IMR-90 (cell line): ENCODE measurements at regions not wholly inside any gene's neighbourhood (a gene's known extent, or its start where the extent isn't known, plus 50 kb on each side); places are given as distances from the start of the nearest gene placed in this dataset.

Source experiments
- ATAC-seq: fragments of 200-7000 bp; cut with Tn5 transposase; 2 replicates; pipeline ENCODE4 v1.9.1; 2020; ENCODE audit warnings: low read depth, mild to moderate bottlenecking, moderate library complexity
- BruUV-seq: library from RNA; stranded (reverse); fragments of 400-500 nt; replicated peaks from 2 replicates; lab custom pipeline; 2021; lab: Mats Ljungman, UMichigan
- CTCF ChIA-PET: fragments of 300-600 bp; formaldehyde crosslinking; extraction: SDS; loops from one replicate; lab custom pipeline; 2021; ENCODE audit warnings: antibody characterized with exemption; lab: Yijun Ruan, JAX
- POLR2A ChIA-PET: fragments of 300-600 bp; sonication (Branson Sonifier 250); formaldehyde crosslinking; loops from one replicate; lab custom pipeline; 2022; ENCODE audit warnings: antibody characterized with exemption; ENCODE audit not compliant: unreplicated experiment; lab: Charles Lee
- DNase-seq: peaks from one replicate; pipeline ENCODE4 v3.0.0; 2013
- H2AFZ ChIP-seq: replicated peaks from 2 replicates; pipeline ENCODE3; 2013; ENCODE audit warnings: low read length, mild to moderate bottlenecking; ENCODE audit not compliant: poor library complexity
- H2AK5ac ChIP-seq: 2 replicates; pipeline ENCODE4 v1.6.1; 2013; ENCODE audit warnings: low read depth, low read length, inconsistent platforms
- H2AK9ac ChIP-seq: replicated peaks from 2 replicates; pipeline ENCODE3; 2013; ENCODE audit warnings: mild to moderate bottlenecking, low read depth, low read length, moderate library complexity; ENCODE audit not compliant: poor library complexity
- H2BK120ac ChIP-seq: 2 replicates; pipeline ENCODE4 v1.6.1; 2013; ENCODE audit warnings: low read depth, low read length, inconsistent platforms
- H2BK15ac ChIP-seq: 3 replicates; pipeline ENCODE4 v1.6.1; 2013; ENCODE audit warnings: low read depth, low read length, inconsistent platforms
- H2BK20ac ChIP-seq: 2 replicates; pipeline ENCODE4 v1.6.1; 2013; ENCODE audit warnings: low read depth, mild to moderate bottlenecking, inconsistent platforms, low read length, moderate library complexity
- H2BK5ac ChIP-seq: 2 replicates; pipeline ENCODE4 v1.6.1; 2013; ENCODE audit warnings: mild to moderate bottlenecking, low read depth, low read length, inconsistent platforms; ENCODE audit not compliant: poor library complexity, severe bottlenecking
- H3K14ac ChIP-seq: replicated peaks from 2 replicates; pipeline ENCODE4 v1.6.1; 2013; ENCODE audit warnings: low read depth, low read length, inconsistent platforms
- H3K18ac ChIP-seq: 2 replicates; pipeline ENCODE4 v1.6.1; 2013; ENCODE audit warnings: low read depth, low read length, control low read depth
- H3K23ac ChIP-seq: 2 replicates; pipeline ENCODE4 v1.6.1; 2013; ENCODE audit warnings: low read depth, low read length, inconsistent platforms
- H3K27ac ChIP-seq: 2 replicates; pipeline ENCODE4 v1.5.1; 2013; ENCODE audit warnings: mild to moderate bottlenecking, control low read depth, low read length; ENCODE audit not compliant: insufficient read depth
- H3K27me3 ChIP-seq: 2 replicates; pipeline ENCODE4 v1.6.1; 2013; ENCODE audit warnings: low read length; ENCODE audit not compliant: control insufficient read depth, insufficient read depth
- H3K36me3 ChIP-seq: 2 replicates; pipeline ENCODE4 v1.6.1; 2013; ENCODE audit warnings: low read length, mixed read lengths; ENCODE audit not compliant: control insufficient read depth, insufficient read depth
- H3K4ac ChIP-seq: 2 replicates; pipeline ENCODE4 v1.6.1; 2013; ENCODE audit warnings: low read depth, low read length, inconsistent platforms
- H3K4me1 ChIP-seq: 2 replicates; pipeline ENCODE4 v1.6.1; 2013; ENCODE audit warnings: low read length, mixed read lengths; ENCODE audit not compliant: control insufficient read depth, insufficient read depth
- H3K4me2 ChIP-seq: 2 replicates; pipeline ENCODE4 v1.6.1; 2013; ENCODE audit warnings: low read depth, mild to moderate bottlenecking, control low read depth, low read length, moderate library complexity
- H3K4me3 ChIP-seq: 2 replicates; pipeline ENCODE4 v1.5.1; 2013; ENCODE audit warnings: low read depth, mild to moderate bottlenecking, control low read depth, low read length, moderate library complexity; ENCODE audit not compliant: insufficient read depth
- H3K56ac ChIP-seq: 2 replicates; pipeline ENCODE4 v1.6.1; 2013; ENCODE audit warnings: low read length, inconsistent platforms; ENCODE audit not compliant: insufficient read depth; ENCODE audit errors: extremely low read depth
- H3K79me1 ChIP-seq, 2 experiments: 2 replicates each; pipeline ENCODE4 v1.6.1; 2013; ENCODE audit warnings: low read length in 2 of 2, inconsistent platforms in 1 of 2, low read depth in 1 of 2
- H3K9ac ChIP-seq: 2 replicates; pipeline ENCODE4 v1.6.1; 2013; ENCODE audit warnings: low read depth, low read length, control low read depth
- H3K9me1 ChIP-seq: 2 replicates; pipeline ENCODE4 v1.6.1; 2013; ENCODE audit warnings: low read length, inconsistent platforms; ENCODE audit not compliant: insufficient read depth
- H3K9me3 ChIP-seq: 2 replicates; pipeline ENCODE4 v1.6.1; 2013; ENCODE audit warnings: low read length; ENCODE audit not compliant: control insufficient read depth, insufficient read depth
- H4K20me1 ChIP-seq: 2 replicates; pipeline ENCODE4 v1.6.1; 2013; ENCODE audit warnings: low read length, inconsistent platforms; ENCODE audit not compliant: insufficient read depth
- H4K5ac ChIP-seq: 2 replicates; pipeline ENCODE4 v1.6.1; 2013; ENCODE audit warnings: mild to moderate bottlenecking, low read depth, low read length, control low read depth
- H4K8ac ChIP-seq, 2 experiments: 2 replicates each; pipeline ENCODE4 v1.6.1; 2013; ENCODE audit warnings: low read depth in 2 of 2, low read length in 2 of 2, control low read depth in 1 of 2, inconsistent platforms in 1 of 2
- H4K91ac ChIP-seq: 2 replicates; pipeline ENCODE4 v1.6.1; 2013; ENCODE audit warnings: low read depth, low read length, inconsistent platforms; ENCODE audit not compliant: insufficient read depth
- CHD1 ChIP-seq: IDR thresholded peaks from 2 replicates; pipeline ENCODE4 v1.6.1; 2012; ENCODE audit warnings: low read depth, low read length, improper control_type of control experiment
- FOS ChIP-seq: fragments of 150-350 bp; IDR thresholded peaks from 2 replicates; pipeline ENCODE4 v1.6.1; 2016; ENCODE audit warnings: low read depth, low read length
- POLR2A ChIP-seq: IDR thresholded peaks from 2 replicates; pipeline ENCODE4 v1.6.1; 2012; ENCODE audit warnings: mild to moderate bottlenecking, low read depth, low read length
- SMC3 ChIP-seq: fragments of 150-350 bp; IDR thresholded peaks from 2 replicates; pipeline ENCODE4 v1.6.1; 2016; ENCODE audit warnings: low read depth, mild to moderate bottlenecking, antibody characterized with exemption, low read length, moderate library complexity
- WGBS, 2 experiments: methylation state at CpG; one replicate each; pipeline versions ENCODE4 v1.1.5 to v1.1.7; 2013; ENCODE audit warnings: missing lambda C conversion rate in 2 of 2; ENCODE audit not compliant: insufficient read length in 1 of 2; ENCODE audit errors: extremely low coverage in 2 of 2; 5-methylcytosine and 5-hydroxymethylcytosine counted together
- dilution Hi-C: fragments of 300-500 bp; cut with HindIII; formaldehyde crosslinking; loops from one replicate; pipeline ENCODE4 v1.14.3; 2018; ENCODE audit warnings: low sequenced_read_pairs; ENCODE audit not compliant: unreplicated experiment
- in situ Hi-C: fragments of 300-500 bp; cut with MboI; formaldehyde crosslinking; loops from 3 replicates; pipeline ENCODE4 v1.14.3; 2019; ENCODE audit warnings: low sequenced_read_pairs, inconsistent platforms, mixed read lengths
- intact Hi-C: fragments of 100-400 bp; cut with micrococcal nuclease; formaldehyde crosslinking; loops from 2 replicates; pipeline ENCODE4 v1.10.0; 2022
- TF ChIP-seq, protein P1 (sequence below): fragments of 150-350 bp; IDR thresholded peaks from 2 replicates; pipeline ENCODE4 v1.6.1; 2017; ENCODE audit warnings: mild to moderate bottlenecking, antibody characterized with exemption, low read length, low read depth

DNA sequence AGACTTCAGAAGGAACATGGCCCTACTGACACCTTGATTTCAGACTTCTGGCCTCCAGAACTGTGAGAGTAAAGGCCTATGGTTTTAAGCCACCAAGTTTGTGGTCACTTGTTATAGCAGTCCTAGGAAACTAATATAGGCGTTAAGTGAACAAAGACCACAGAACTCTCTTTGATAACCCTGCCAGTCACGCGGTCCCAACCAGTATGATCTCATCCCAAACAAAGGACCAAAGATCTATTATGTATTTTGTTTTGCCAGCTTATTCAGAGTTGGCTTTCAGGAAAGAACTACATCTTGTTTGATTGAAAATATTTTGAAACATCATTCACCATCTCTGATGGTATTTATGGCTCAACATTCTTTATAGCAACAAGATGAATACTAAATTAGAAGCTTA is 294.4 kb upstream of the SLCO3A1 start:
- no peak for DNase-seq
- Histone ChIP-seq H3K4ac (no peak overlapping the region), H3K27me3 (no peaks in the 10 kb centered on the region), H3K4me1 (peaks cover 5% of the 10 kb centered on the region), H3K9me3 (no peaks in the 10 kb centered on the region), H4K8ac (no peak overlapping the region), H4K20me1 (no peaks in the 10 kb centered on the region), H3K18ac (no peak overlapping the region), H2BK15ac (no peak overlapping the region), H3K9ac (no peak overlapping the region), H3K79me1 (no peaks in the 10 kb centered on the region), H2AFZ (no peak overlapping the region), H3K56ac (no peak overlapping the region), H3K4me3 (no peak overlapping the region), H3K14ac (no peak overlapping the region), H2BK120ac (no peak overlapping the region), H4K91ac (no peak overlapping the region), H3K9me1 (peaks cover 4% of the 10 kb centered on the region; the same call in 1 of the 2 replicates), H2AK9ac (no peak overlapping the region), H3K23ac (no peak overlapping the region), H2AK5ac (no peak overlapping the region), H3K27ac (no peak overlapping the region), H3K36me3 (no peaks in the 10 kb centered on the region), H4K5ac (no peak overlapping the region), H2BK20ac (no peak overlapping the region), H2BK5ac (no peak overlapping the region), H3K4me2 (no peak overlapping the region)
- BruUV-seq: no TSS peak
- POLR2A ChIA-PET: no interaction called here
- in situ Hi-C loops (no loop called here), intact Hi-C loops (no loop called here), dilution Hi-C loops (no loop called here)
- CTCF ChIA-PET: no interaction called here
- WGBS, 2 experiments: no CpG with 5 or more reads among the region's 3 CpGs
- ATAC-seq: no peak
- TF ChIP-seq CHD1: no peak
- no peak for TF ChIP-seq FOS
- TF ChIP-seq SMC3: no peak
- TF ChIP-seq, protein P1, sequence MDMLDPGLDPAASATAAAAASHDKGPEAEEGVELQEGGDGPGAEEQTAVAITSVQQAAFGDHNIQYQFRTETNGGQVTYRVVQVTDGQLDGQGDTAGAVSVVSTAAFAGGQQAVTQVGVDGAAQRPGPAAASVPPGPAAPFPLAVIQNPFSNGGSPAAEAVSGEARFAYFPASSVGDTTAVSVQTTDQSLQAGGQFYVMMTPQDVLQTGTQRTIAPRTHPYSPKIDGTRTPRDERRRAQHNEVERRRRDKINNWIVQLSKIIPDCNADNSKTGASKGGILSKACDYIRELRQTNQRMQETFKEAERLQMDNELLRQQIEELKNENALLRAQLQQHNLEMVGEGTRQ: no peak
- no peak for TF ChIP-seq POLR2A
